Neural cell (in vitro differentiated cells): ENCODE measurements at regions not wholly inside any gene's neighbourhood (a gene's known extent, or its start where the extent isn't known, plus 50 kb on each side); places are given as distances from the start of the nearest gene placed in this dataset.

Experiments used
- EP300 ChIP-seq: fragments of 450-650 bp; conservative IDR thresholded peaks from 2 replicates; pipeline ENCODE4 v1.6.1; 2014; ENCODE audit warnings: antibody characterized with exemption, mild to moderate bottlenecking, moderate library complexity; ENCODE audit not compliant: poor library complexity, severe bottlenecking
- EZH2 ChIP-seq: fragments of 200-600, 300-800 bp; shearing (Covaris generic), sonication (generic); IDR thresholded peaks from 2 replicates; pipeline ENCODE4 v1.6.1; 2014; ENCODE audit warnings: antibody characterized with exemption, low read length, borderline replicate concordance, mild to moderate bottlenecking; ENCODE audit not compliant: insufficient read depth, poor library complexity, severe bottlenecking
- MXI1 ChIP-seq: fragments of 450-650 bp; conservative IDR thresholded peaks from 2 replicates; pipeline ENCODE4 v1.6.1; 2014; ENCODE audit warnings: antibody characterized with exemption, mild to moderate bottlenecking; ENCODE audit not compliant: poor library complexity, severe bottlenecking
- POLR2AphosphoS5 ChIP-seq: IDR thresholded peaks from 2 replicates; pipeline ENCODE4 v1.6.1; 2012
- RAD21 ChIP-seq: fragments of 450-650 bp; conservative IDR thresholded peaks from 2 replicates; pipeline ENCODE4 v1.6.1; 2014; ENCODE audit warnings: antibody characterized with exemption, mild to moderate bottlenecking, moderate library complexity
- TAF1 ChIP-seq: IDR thresholded peaks from 2 replicates; pipeline ENCODE4 v1.6.1; 2012; ENCODE audit warnings: low read depth
- TF ChIP-seq, protein P1 (sequence below): fragments of 450-650 bp; IDR thresholded peaks from 2 replicates; pipeline ENCODE4 v1.5.1; 2014; ENCODE audit warnings: antibody characterized with exemption, mild to moderate bottlenecking, moderate library complexity; ENCODE audit not compliant: poor library complexity, severe bottlenecking

DNA sequence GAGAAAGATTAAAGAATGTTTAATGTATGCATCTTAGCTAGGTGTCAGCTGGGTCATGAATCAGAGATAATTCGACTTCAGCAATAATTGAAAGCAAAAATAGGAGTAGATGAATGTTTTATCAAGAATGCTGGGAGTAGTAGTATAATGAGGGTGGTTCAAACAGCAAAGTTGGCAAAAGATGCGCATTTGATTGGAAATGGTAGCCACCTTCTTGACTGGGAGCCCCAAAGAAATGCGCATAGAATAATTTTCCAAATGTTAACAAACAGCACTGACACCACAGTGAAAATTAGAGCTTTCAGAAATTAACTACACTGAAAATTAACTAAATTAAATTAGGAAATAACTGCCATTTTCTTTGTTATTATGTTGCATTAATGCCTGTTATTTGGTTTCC, 195.8 kb downstream of the TUSC7 start:
- TF ChIP-seq, protein P1, sequence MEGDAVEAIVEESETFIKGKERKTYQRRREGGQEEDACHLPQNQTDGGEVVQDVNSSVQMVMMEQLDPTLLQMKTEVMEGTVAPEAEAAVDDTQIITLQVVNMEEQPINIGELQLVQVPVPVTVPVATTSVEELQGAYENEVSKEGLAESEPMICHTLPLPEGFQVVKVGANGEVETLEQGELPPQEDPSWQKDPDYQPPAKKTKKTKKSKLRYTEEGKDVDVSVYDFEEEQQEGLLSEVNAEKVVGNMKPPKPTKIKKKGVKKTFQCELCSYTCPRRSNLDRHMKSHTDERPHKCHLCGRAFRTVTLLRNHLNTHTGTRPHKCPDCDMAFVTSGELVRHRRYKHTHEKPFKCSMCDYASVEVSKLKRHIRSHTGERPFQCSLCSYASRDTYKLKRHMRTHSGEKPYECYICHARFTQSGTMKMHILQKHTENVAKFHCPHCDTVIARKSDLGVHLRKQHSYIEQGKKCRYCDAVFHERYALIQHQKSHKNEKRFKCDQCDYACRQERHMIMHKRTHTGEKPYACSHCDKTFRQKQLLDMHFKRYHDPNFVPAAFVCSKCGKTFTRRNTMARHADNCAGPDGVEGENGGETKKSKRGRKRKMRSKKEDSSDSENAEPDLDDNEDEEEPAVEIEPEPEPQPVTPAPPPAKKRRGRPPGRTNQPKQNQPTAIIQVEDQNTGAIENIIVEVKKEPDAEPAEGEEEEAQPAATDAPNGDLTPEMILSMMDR: no peak
- TF ChIP-seq TAF1: no peak
- TF ChIP-seq EZH2: no peak
- no peak for TF ChIP-seq RAD21
- no peak for TF ChIP-seq POLR2AphosphoS5
- no peak for TF ChIP-seq EP300
- TF ChIP-seq MXI1: no peak
